Gastrocnemius medialis (tissue), 4 donors: ENCODE measurements at regions not wholly inside any gene's neighbourhood (a gene's known extent, or its start where the extent isn't known, plus 50 kb on each side); places are given as distances from the start of the nearest gene placed in this dataset.

ENCODE experiments used
- CTCF ChIP-seq, 5 experiments: fragments of 450-650 bp in 3 of 5; fragments of 200-600 bp in 2 of 5; sonication (generic) in 2 of 5; IDR thresholded peaks in 4 of 5; conservative IDR thresholded peaks in 1 of 5; 1 replicate in 4 of 5; 2 replicates in 1 of 5; pipeline ENCODE4 v1.5.1; 2016 to 2019; ENCODE audit warnings: antibody characterized with exemption in 5 of 5, mild to moderate bottlenecking in 3 of 5, moderate library complexity in 3 of 5
- POLR2A ChIP-seq, 2 donors: fragments of 450-650 bp; IDR thresholded peaks; one replicate each; pipeline ENCODE4 v1.6.1; 2017; ENCODE audit warnings: antibody characterized with exemption in 2 of 2, mild to moderate bottlenecking in 2 of 2, moderate library complexity in 2 of 2

GRCh38 chr2:59733970-59734369 lies 819.5 kb downstream of the BCL11A start:
- no peak for TF ChIP-seq CTCF (IDR thresholded peaks at IDR 0.05 in 4 of 5, conservative IDR thresholded peaks at IDR 0.05 in 1 of 5)
- no peak for TF ChIP-seq POLR2A (IDR thresholded peaks at IDR 0.05)
